SK-N-SH (cell line): ENCODE measurements at regions not wholly inside any gene's neighbourhood (a gene's known extent, or its start where the extent isn't known, plus 50 kb on each side); places are given as distances from the start of the nearest gene placed in this dataset.

Experiments
- CTCF ChIA-PET: fragments of 300-600, 350-600 bp; formaldehyde crosslinking; extraction: SDS; loops from one replicate; lab custom pipeline; 2021; lab: Yijun Ruan, JAX
- POLR2A ChIA-PET: fragments of 350-600 bp; sonication (Branson Sonifier 250); formaldehyde crosslinking; extraction: SDS; loops from one replicate; lab custom pipeline; 2020; ENCODE audit warnings: antibody characterized with exemption, inconsistent platforms; lab: Yijun Ruan, JAX
- DNase-seq: peaks from one replicate; pipeline ENCODE4 v3.0.0; 2012
- H2AFZ ChIP-seq: fragments of 200-600 bp; sonication (generic); 2 replicates; pipeline ENCODE4 v1.8.1; 2016; ENCODE audit warnings: antibody characterized with exemption, mild to moderate bottlenecking, low read depth
- H3F3A ChIP-seq: fragments of 200-600 bp; sonication (generic); replicated peaks from 2 replicates; pipeline ENCODE3; 2016; ENCODE audit warnings: antibody characterized with exemption, mild to moderate bottlenecking; ENCODE audit not compliant: insufficient read depth
- H3K27ac ChIP-seq, 2 experiments: fragments of 200-500 bp in 1 of 2; fragments of 200-600 bp in 1 of 2; sonication (Bioruptor generic) in 1 of 2; sonication (generic), shearing (Covaris generic) in 1 of 2; 2 replicates each; pipeline versions ENCODE4 v1.5.1 to v1.6.1; 2014 to 2016; ENCODE audit warnings: low read depth in 2 of 2, inconsistent platforms in 1 of 2, low read length in 1 of 2, mild to moderate bottlenecking in 1 of 2, mixed read lengths in 1 of 2
- H3K27me3 ChIP-seq: fragments of 200-600 bp; sonication (generic), shearing (Covaris generic); 2 replicates; pipeline ENCODE4 v1.6.1; 2016; ENCODE audit warnings: mixed run types; ENCODE audit not compliant: insufficient read depth
- H3K36me3 ChIP-seq, 2 experiments: fragments of 200-500 bp in 1 of 2; fragments of 200-600 bp in 1 of 2; sonication (Bioruptor generic) in 1 of 2; sonication (generic) in 1 of 2; replicated peaks in 1 of 2; 2 replicates each; pipeline versions ENCODE3 to v1.5.1; 2014 to 2016; ENCODE audit warnings: low read length in 1 of 2, mild to moderate bottlenecking in 1 of 2; ENCODE audit not compliant: insufficient read depth in 2 of 2, control insufficient read depth in 1 of 2
- H3K4me1 ChIP-seq, 2 experiments: fragments of 200-500 bp in 1 of 2; fragments of 200-600 bp in 1 of 2; sonication (Bioruptor generic) in 1 of 2; sonication (generic), shearing (Covaris generic) in 1 of 2; 2 replicates each; pipeline versions ENCODE4 v1.5.1 to v1.6.1; 2014 to 2016; ENCODE audit warnings: low read depth in 1 of 2, low read length in 1 of 2, mixed run types in 1 of 2; ENCODE audit not compliant: insufficient read depth in 2 of 2, control insufficient read depth in 1 of 2
- H3K4me2 ChIP-seq: fragments of 200-600 bp; sonication (generic), shearing (Covaris generic); 2 replicates; pipeline ENCODE4 v1.6.1; 2017; ENCODE audit warnings: mixed run types
- H3K4me3 ChIP-seq, 2 experiments: fragments of 200-500 bp in 1 of 2; fragments of 200-600 bp in 1 of 2; sonication (Bioruptor generic) in 1 of 2; sonication (generic), shearing (Covaris generic) in 1 of 2; 2 replicates each; pipeline versions ENCODE4 v1.5.1 to v1.8.1; 2014 to 2016; ENCODE audit warnings: low read depth in 2 of 2, inconsistent platforms in 1 of 2, low read length in 1 of 2, mild to moderate bottlenecking in 1 of 2, mixed read lengths in 1 of 2, moderate library complexity in 1 of 2
- H3K79me2 ChIP-seq: fragments of 200-600 bp; sonication (generic); 2 replicates; pipeline ENCODE4 v1.8.1; 2017; ENCODE audit warnings: mild to moderate bottlenecking; ENCODE audit not compliant: insufficient read depth
- H3K9ac ChIP-seq: fragments of 200-600 bp; sonication (generic); 2 replicates; pipeline ENCODE4 v1.6.1; 2017; ENCODE audit warnings: mixed run types
- H3K9me2 ChIP-seq: fragments of 200-600 bp; sonication (generic); 2 replicates; pipeline ENCODE4 v1.6.1; 2017; ENCODE audit warnings: mixed run types
- H3K9me3 ChIP-seq: fragments of 200-600 bp; sonication (generic); 2 replicates; pipeline ENCODE4 v1.6.1; 2017; ENCODE audit warnings: mixed run types, mild to moderate bottlenecking, moderate library complexity
- H4K20me1 ChIP-seq: fragments of 200-600 bp; sonication (generic); 2 replicates; pipeline ENCODE4 v1.6.1; 2017; ENCODE audit warnings: mild to moderate bottlenecking, mixed run types; ENCODE audit not compliant: insufficient read depth
- CTCF ChIP-seq: fragments of 200-600 bp; sonication (generic); IDR thresholded peaks from 2 replicates; pipeline ENCODE4 v1.6.1; 2017; ENCODE audit warnings: antibody characterized with exemption, mild to moderate bottlenecking, moderate library complexity
- EP300 ChIP-seq, 2 experiments: IDR thresholded peaks; 2 replicates each; pipeline versions ENCODE4 v1.4.0 to v1.6.1; 2012; ENCODE audit warnings: borderline replicate concordance in 1 of 2, low read depth in 1 of 2, low read length in 1 of 2
- FOXM1 ChIP-seq: IDR thresholded peaks from 2 replicates; pipeline ENCODE4 v1.4.0; 2012; ENCODE audit warnings: low read depth, mild to moderate bottlenecking
- GATA2 ChIP-seq: sonication (generic); formaldehyde crosslinking; IDR thresholded peaks from 2 replicates; pipeline ENCODE4 v1.5.0; 2020; ENCODE audit warnings: mild to moderate bottlenecking, missing genetic modification reagents
- MEF2A ChIP-seq: IDR thresholded peaks from 2 replicates; pipeline ENCODE4 v1.4.0; 2012; ENCODE audit warnings: low read depth, borderline replicate concordance
- MXI1 ChIP-seq: IDR thresholded peaks from 2 replicates; pipeline ENCODE4 v1.6.1; 2012; ENCODE audit warnings: mild to moderate bottlenecking, low read depth, low read length, improper control_type of control experiment
- NRF1 ChIP-seq: IDR thresholded peaks from 2 replicates; pipeline ENCODE4 v1.6.1; 2012; ENCODE audit warnings: low read depth, mild to moderate bottlenecking, low read length
- RCOR1 ChIP-seq: fragments of 150-350 bp; IDR thresholded peaks from 2 replicates; pipeline ENCODE4 v1.6.1; 2017; ENCODE audit warnings: antibody characterized with exemption, low read length
- RFX5 ChIP-seq: IDR thresholded peaks from 2 replicates; pipeline ENCODE4 v1.6.1; 2012; ENCODE audit warnings: mild to moderate bottlenecking, improper control_type of control experiment, low read length
- SMC3 ChIP-seq: IDR thresholded peaks from 2 replicates; pipeline ENCODE4 v1.6.1; 2012; ENCODE audit warnings: low read depth, low read length, improper control_type of control experiment
- TCF12 ChIP-seq: IDR thresholded peaks from 2 replicates; pipeline ENCODE4 v1.4.0; 2012
- TEAD4 ChIP-seq: IDR thresholded peaks from 2 replicates; pipeline ENCODE4 v1.4.0; 2012; ENCODE audit warnings: mild to moderate bottlenecking, borderline replicate concordance; ENCODE audit not compliant: insufficient read depth
- ZBTB33 ChIP-seq: IDR thresholded peaks from 2 replicates; pipeline ENCODE4 v1.4.0; 2012; ENCODE audit warnings: low read depth, borderline replicate concordance
- WGBS: methylation state at CpG from one replicate; pipeline ENCODE4 v1.1.6; 2017; ENCODE audit warnings: low lambda C conversion rate; 5-methylcytosine and 5-hydroxymethylcytosine counted together
- TF ChIP-seq, protein P1 (sequence below): IDR thresholded peaks from 2 replicates; pipeline ENCODE4 v1.6.1; 2012; ENCODE audit warnings: mild to moderate bottlenecking, low read depth, low read length, moderate library complexity
- TF ChIP-seq, protein P2 (sequence below): fragments of 150-350 bp; IDR thresholded peaks from 2 replicates; pipeline ENCODE4 v1.6.1; 2017; ENCODE audit warnings: antibody characterized with exemption, low read length, low read depth, borderline replicate concordance
- TF ChIP-seq, protein P3 (sequence below): IDR thresholded peaks from 2 replicates; pipeline ENCODE4; 2012

DNA sequence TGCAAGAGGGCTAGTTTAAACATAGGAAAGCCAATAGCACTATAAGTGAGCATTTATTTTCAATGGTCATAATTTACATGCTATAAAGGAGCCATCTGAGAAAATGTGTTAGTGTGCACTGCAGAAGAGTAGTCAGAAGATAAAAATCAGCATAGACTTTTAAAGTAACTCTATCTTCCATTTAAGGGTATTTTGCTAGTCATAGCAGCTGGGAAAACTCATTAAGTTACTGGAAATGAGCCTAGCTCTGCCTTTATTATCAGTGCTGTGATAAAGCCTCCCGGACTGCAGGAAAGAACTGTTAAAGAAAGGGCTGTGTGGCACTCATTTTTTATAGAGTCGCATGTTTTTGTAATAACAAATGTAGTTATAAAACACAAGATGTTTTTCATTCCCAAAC, 825.8 kb upstream of the POM121L12 start (continued):
- TF ChIP-seq, protein P1, sequence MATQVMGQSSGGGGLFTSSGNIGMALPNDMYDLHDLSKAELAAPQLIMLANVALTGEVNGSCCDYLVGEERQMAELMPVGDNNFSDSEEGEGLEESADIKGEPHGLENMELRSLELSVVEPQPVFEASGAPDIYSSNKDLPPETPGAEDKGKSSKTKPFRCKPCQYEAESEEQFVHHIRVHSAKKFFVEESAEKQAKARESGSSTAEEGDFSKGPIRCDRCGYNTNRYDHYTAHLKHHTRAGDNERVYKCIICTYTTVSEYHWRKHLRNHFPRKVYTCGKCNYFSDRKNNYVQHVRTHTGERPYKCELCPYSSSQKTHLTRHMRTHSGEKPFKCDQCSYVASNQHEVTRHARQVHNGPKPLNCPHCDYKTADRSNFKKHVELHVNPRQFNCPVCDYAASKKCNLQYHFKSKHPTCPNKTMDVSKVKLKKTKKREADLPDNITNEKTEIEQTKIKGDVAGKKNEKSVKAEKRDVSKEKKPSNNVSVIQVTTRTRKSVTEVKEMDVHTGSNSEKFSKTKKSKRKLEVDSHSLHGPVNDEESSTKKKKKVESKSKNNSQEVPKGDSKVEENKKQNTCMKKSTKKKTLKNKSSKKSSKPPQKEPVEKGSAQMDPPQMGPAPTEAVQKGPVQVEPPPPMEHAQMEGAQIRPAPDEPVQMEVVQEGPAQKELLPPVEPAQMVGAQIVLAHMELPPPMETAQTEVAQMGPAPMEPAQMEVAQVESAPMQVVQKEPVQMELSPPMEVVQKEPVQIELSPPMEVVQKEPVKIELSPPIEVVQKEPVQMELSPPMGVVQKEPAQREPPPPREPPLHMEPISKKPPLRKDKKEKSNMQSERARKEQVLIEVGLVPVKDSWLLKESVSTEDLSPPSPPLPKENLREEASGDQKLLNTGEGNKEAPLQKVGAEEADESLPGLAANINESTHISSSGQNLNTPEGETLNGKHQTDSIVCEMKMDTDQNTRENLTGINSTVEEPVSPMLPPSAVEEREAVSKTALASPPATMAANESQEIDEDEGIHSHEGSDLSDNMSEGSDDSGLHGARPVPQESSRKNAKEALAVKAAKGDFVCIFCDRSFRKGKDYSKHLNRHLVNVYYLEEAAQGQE: no peak
- TF ChIP-seq SMC3: no peak
- TF ChIP-seq, protein P2, sequence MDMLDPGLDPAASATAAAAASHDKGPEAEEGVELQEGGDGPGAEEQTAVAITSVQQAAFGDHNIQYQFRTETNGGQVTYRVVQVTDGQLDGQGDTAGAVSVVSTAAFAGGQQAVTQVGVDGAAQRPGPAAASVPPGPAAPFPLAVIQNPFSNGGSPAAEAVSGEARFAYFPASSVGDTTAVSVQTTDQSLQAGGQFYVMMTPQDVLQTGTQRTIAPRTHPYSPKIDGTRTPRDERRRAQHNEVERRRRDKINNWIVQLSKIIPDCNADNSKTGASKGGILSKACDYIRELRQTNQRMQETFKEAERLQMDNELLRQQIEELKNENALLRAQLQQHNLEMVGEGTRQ: no peak
- TF ChIP-seq ZBTB33: no peak

GRCh38 chr7:52197221-52197620, 838.2 kb upstream of the POM121L12 start:
- no peak overlapping the region for H3K9ac ChIP-seq
- no peaks in the 10 kb centered on the region for H3K79me2 ChIP-seq
- CTCF ChIA-PET: no interaction called here
- H3K9me3 ChIP-seq: peaks cover 9% of the 10 kb centered on the region
- H3K4me1 ChIP-seq: no peaks in the 10 kb centered on the region
- no peaks in the 10 kb centered on the region for H4K20me1 ChIP-seq
- 5% methylated on average over 1 of the region's 1 CpG for WGBS
- H2AFZ ChIP-seq: no peak overlapping the region
- no peaks in the 10 kb centered on the region for H3F3A ChIP-seq
- no peak overlapping the region for H3K4me2 ChIP-seq
- DNase-seq: no peak
- H3K9me2 ChIP-seq: no peaks in the 10 kb centered on the region
- H3K36me3 ChIP-seq: no peaks in the 10 kb centered on the region
- no peak overlapping the region for H3K27ac ChIP-seq
- no peak overlapping the region for H3K4me3 ChIP-seq
- TF ChIP-seq SMC3 (no peak), NRF1 (no peak), GATA2 (no peak), MEF2A (no peak), RFX5 (no peak), TCF12 (no peak), EP300 (IDR thresholded peaks at IDR 0.05; ENCODE audit: borderline replicate concordance in 1 of 2, low read depth in 1 of 2, low read length in 1 of 2) (no peak), TEAD4 (no peak), FOXM1 (no peak), CTCF (no peak), RCOR1 (no peak), MXI1 (no peak)
- TF ChIP-seq, protein P3, sequence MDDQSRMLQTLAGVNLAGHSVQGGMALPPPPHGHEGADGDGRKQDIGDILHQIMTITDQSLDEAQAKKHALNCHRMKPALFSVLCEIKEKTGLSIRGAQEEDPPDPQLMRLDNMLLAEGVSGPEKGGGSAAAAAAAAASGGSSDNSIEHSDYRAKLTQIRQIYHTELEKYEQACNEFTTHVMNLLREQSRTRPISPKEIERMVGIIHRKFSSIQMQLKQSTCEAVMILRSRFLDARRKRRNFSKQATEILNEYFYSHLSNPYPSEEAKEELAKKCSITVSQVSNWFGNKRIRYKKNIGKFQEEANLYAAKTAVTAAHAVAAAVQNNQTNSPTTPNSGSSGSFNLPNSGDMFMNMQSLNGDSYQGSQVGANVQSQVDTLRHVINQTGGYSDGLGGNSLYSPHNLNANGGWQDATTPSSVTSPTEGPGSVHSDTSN: no peak
- no peaks in the 10 kb centered on the region for H3K27me3 ChIP-seq
- POLR2A ChIA-PET: no interaction called here
